Fibroblast of the aortic adventitia (primary cell): ENCODE measurements at regions not wholly inside any gene's neighbourhood (a gene's known extent, or its start where the extent isn't known, plus 50 kb on each side); places are given as distances from the start of the nearest gene placed in this dataset.

Experiments
- DNase-seq: peaks from one replicate; pipeline ENCODE4 v3.0.0-alpha.2; 2010; ENCODE audit warnings: low read depth
- H3K4me3 ChIP-seq: 2 replicates; pipeline ENCODE4 v1.5.1; 2011; ENCODE audit warnings: low read depth, mild to moderate bottlenecking, control low read depth, low read length, moderate library complexity
- TF ChIP-seq, protein P1 (sequence below): IDR thresholded peaks from 2 replicates; pipeline ENCODE4 v1.5.1; 2011; ENCODE audit warnings: mild to moderate bottlenecking, low read length, control low read depth, inconsistent platforms; ENCODE audit not compliant: insufficient read depth

DNA sequence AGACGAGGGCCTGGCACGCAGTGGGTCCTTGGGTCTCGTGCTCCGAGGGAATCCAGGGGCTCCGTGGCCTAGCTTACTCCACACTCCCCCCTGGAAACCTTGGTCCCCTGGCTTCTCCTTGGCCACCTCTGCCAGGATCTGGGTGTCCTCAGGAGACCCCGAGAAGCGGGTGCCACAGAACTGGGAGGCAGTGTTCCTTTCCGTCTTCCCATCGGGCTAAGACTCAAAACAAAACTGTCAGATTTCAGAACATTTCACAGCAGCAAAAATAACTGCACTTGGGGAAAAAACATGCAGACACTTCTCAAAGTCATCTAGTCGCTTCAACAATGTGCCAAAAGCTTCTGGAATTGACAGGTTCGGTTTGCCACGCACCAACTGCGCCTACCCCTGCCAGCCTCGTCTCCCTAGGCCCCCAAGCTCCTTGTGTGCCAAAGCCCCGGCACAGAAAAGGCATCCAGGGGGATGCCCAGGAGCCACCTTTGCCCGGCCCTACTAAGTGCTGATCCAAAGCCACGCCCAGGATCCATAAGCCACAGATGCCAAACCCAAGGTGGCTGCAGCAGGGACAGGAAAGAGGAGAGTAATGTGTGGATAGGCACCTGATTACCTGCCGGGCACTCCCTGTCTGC lies 58.4 kb upstream of the DIO3 start:
- no peak overlapping the region for H3K4me3 ChIP-seq
- no peak for DNase-seq
- TF ChIP-seq, protein P1, sequence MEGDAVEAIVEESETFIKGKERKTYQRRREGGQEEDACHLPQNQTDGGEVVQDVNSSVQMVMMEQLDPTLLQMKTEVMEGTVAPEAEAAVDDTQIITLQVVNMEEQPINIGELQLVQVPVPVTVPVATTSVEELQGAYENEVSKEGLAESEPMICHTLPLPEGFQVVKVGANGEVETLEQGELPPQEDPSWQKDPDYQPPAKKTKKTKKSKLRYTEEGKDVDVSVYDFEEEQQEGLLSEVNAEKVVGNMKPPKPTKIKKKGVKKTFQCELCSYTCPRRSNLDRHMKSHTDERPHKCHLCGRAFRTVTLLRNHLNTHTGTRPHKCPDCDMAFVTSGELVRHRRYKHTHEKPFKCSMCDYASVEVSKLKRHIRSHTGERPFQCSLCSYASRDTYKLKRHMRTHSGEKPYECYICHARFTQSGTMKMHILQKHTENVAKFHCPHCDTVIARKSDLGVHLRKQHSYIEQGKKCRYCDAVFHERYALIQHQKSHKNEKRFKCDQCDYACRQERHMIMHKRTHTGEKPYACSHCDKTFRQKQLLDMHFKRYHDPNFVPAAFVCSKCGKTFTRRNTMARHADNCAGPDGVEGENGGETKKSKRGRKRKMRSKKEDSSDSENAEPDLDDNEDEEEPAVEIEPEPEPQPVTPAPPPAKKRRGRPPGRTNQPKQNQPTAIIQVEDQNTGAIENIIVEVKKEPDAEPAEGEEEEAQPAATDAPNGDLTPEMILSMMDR = no peak

DNA sequence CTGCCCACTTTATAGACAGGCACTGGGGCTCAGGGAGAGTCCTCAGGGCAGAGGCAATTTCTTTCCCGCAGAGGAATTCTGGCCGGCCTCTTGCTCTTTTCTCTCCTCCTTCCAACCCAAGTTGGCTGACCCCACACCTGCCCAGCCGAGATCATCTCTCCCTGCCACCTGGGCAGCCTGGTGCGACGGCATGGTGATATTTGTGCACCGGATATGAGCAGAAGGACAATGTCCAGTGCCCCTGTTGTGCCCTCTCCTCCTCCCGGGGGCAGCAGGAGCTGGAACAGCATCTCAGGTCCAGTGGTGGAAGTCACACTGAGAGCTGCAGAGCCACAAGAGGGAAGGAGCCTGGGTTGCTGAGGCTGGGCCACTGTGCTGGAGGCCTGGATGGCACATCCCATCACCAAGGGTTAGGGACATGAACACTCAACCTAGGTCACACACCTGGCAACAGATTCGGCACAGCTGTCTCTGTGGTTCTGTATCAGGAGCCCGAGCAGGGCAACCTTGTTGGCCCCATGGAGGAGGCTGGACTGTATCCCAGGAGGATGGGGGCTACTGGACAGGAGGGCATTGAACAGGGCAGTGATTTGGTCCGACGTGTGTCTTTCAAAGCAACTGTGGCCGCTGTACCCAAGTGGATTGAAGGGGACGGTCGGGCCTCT lies 57.7 kb upstream of the DIO3 start:
- TF ChIP-seq, protein P1 = no peak
- DNase-seq = no peak
- H3K4me3 ChIP-seq = no peak overlapping the region

DNA sequence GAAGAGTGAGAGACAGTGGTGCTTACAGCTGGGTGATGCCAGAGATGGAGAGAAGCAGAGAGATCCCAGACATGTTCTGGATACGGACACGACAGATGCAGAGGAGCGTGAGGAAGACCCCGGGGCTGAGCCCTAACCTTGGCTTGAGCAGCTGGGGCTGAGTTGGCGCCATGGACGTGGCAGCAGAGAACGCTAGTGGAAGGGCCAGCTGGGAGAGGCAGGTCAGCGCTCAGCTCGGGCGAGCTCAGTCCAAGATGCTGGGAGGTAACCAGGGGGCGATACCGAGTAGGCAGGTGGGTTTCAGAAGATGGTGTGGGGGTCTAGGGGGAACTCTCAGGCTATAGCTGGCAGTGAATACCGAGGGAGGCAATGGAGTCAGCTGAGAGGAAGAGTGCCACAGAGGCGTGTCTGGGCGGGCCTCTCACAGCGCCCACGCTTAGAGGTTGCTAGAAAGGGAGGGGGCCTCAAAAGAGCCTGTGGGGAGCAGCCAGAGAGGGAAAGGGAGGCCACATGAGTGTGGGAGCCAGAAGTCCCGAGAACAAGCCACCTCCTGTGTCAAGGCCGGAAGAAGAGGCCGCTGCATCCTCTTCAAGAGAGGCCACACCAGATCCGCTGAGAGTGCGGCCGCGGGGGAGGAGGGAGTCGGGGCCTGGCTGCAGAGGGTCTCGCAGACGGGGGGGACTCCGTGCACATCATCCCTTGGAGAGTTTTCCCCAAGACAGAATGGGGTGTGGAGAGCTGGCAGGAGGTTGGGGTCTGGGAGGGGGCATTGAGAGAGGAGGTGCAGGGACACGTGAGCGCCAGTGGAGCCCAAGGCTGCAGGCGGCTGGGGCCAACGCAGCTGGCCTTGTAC lies 57.0 kb upstream of the DIO3 start:
- TF ChIP-seq, protein P1 = no peak
- no peak for DNase-seq
- no peak overlapping the region for H3K4me3 ChIP-seq

DNA sequence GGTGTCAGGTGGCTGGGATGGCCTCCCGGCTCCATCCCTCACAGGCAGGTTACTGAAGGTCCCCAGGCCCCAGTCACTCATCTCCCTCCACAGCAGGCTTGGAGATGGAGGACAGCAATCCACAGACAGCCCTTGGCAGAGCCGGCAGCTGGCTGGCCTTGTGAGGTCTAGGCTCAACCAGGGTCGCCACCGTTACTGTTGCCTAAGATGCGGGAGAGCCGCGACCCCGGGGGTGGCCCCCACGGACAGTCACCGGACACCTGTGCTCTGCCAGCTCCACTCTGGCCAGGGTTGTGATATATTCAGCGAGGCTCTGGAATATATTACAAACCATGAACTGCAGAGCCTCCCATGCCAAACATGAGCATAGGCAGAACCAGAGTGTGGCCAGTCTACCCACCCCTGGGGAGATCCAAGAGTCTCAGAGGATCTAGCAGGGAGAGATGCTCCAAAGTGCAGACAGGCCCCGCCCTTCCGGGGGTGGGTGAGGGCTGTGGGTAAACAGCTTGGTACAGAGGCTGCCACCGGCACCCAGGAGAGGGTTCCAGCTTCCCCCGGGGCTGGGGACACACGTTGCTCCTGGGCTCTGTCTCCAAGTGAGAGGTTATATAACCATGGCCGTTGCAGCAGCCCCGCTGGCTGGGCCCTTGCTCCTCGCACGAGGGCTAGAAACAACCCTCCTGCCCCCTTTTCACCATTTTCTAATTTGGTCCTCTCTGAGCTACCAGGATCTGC lies 55.9 kb upstream of the DIO3 start:
- no peak for DNase-seq
- TF ChIP-seq, protein P1 = no peak
- H3K4me3 ChIP-seq = no peak overlapping the region

DNA sequence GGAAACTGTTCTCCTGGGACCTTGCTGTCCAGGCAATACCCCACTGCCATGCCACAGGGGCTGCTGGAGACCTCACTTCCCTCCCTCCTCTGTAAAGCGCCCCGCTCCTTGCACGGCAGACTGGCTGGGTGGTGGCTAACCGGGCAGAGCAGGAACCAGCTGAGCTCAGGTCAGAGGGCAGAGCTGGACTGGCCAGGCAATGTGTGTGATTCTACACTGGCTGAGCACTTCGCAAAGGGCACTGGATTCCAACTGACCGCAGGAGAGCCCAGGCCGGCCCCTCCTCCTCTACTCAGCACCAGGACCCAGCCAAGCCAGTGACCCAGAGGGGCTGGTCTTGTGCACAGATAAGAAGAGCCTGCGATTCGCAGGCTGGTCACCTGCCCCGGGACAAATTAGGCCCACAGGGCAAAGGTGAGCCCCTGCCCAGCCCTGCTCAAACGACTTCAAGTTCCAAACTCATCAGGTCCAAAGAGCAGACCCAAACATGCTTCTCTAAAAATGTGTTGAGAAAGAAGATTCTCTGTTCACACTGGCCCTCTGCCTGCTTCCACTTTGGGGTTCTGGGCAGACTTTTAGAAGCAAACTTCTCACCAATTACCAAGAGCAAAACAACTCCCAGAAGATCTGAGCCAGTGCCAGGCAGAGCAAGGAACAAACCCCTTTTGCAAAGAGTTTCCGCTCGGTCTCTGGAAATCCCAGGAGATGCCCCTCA lies 54.9 kb upstream of the DIO3 start:
- TF ChIP-seq, protein P1 = no peak
- DNase-seq = no peak

More for the DNA sequence above, 54.9 kb upstream of the DIO3 start:
- H3K4me3 ChIP-seq = no peak overlapping the region
